OCI-LY3 (cell line): ENCODE measurements at regions not wholly inside any gene's neighbourhood (a gene's known extent, or its start where the extent isn't known, plus 50 kb on each side); places are given as distances from the start of the nearest gene placed in this dataset.

Experiments
- EZH2phosphoT487 ChIP-seq: fragments of 200-600 bp; shearing (Covaris generic); IDR thresholded peaks from 2 replicates; pipeline ENCODE4 v1.6.1; 2018; ENCODE audit warnings: antibody characterized with exemption, mixed run types, low read depth
- TF ChIP-seq, protein P1 (sequence below): fragments of 200-600, 300-600 bp; sonication (generic); IDR thresholded peaks from 2 replicates; pipeline ENCODE4 v1.5.1; 2014; ENCODE audit warnings: antibody characterized with exemption, low read length, low read depth

DNA sequence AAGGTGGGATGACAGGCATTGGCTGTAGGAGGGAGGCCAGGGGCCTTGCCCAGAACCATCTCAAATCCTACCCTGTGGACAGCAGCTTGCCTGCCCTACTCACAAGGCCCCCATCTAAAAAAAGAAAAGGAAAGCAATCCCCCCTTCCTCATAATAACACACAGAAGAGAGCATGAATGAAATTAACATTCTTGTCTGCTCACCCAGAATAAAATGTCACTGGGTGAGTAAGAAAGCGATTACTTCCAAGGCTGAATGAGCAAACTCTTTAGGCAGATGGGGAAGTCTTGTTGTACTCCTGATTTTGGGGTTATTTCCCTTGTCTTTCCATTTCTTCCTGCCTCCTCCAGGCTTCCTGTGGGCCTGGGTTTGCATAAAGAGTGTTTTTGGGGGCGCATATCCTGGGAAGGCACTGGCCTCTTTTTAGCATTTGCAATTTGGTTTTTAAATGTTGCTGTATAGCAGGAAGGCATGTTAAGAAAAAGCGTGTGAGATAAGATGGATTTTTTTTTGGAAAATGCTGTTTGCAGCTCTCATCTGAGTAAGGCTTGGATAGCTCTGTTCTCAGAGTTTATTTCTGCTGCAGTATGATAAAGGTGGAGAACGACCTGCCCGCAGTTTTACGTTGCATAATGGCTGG lies 248.3 kb upstream of the GATB start:
- TF ChIP-seq, protein P1, sequence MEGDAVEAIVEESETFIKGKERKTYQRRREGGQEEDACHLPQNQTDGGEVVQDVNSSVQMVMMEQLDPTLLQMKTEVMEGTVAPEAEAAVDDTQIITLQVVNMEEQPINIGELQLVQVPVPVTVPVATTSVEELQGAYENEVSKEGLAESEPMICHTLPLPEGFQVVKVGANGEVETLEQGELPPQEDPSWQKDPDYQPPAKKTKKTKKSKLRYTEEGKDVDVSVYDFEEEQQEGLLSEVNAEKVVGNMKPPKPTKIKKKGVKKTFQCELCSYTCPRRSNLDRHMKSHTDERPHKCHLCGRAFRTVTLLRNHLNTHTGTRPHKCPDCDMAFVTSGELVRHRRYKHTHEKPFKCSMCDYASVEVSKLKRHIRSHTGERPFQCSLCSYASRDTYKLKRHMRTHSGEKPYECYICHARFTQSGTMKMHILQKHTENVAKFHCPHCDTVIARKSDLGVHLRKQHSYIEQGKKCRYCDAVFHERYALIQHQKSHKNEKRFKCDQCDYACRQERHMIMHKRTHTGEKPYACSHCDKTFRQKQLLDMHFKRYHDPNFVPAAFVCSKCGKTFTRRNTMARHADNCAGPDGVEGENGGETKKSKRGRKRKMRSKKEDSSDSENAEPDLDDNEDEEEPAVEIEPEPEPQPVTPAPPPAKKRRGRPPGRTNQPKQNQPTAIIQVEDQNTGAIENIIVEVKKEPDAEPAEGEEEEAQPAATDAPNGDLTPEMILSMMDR, result no peak
- no peak for TF ChIP-seq EZH2phosphoT487
